NB4 (cell line): ENCODE measurements at regions not wholly inside any gene's neighbourhood (a gene's known extent, or its start where the extent isn't known, plus 50 kb on each side); places are given as distances from the start of the nearest gene placed in this dataset.

Source experiments
- CTCF ChIP-seq: IDR thresholded peaks from one replicate; pipeline ENCODE4 v1.5.1; 2012; ENCODE audit warnings: low read depth, low read length
- MYC ChIP-seq: IDR thresholded peaks from 2 replicates; pipeline ENCODE4 v1.6.1; 2011; ENCODE audit warnings: low read depth, low read length
- POLR2A ChIP-seq: IDR thresholded peaks from 2 replicates; pipeline ENCODE4 v1.6.1; 2011; ENCODE audit warnings: mild to moderate bottlenecking; ENCODE audit not compliant: insufficient read length; ENCODE audit errors: extremely low read depth

GRCh38 chr5:67809589-67809988, 406.0 kb upstream of the PIK3R1 start:
- TF ChIP-seq POLR2A, result no peak
- TF ChIP-seq CTCF, result no peak
- no peak for TF ChIP-seq MYC
